ENCODE measurements at regions not wholly inside any gene's neighbourhood (a gene's known extent, or its start where the extent isn't known, plus 50 kb on each side); places are given as distances from the start of the nearest gene placed in this dataset.

DNA sequence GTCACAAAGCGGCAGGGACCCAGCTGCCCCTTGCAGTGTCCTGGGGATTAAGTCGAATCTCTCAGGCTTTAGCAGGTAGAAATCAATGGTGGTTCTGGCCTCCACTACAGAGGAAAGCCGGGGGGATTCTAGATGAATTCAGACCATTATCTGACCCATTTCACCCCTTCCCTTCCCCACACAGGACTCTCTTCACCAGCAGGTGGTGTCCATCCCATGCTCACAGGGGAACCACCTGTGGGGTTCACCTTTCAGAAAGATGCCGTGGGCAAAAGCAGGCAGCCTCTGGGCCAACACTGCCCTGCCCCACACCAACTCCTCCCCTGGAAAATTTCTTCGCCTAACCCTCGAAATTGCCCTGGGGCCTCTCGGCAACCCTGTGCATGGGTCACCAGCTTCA is 123.8 kb upstream of the GGTLC1 start:
- H3K4me1 Mint-ChIP-seq (ENCODE audit: low read depth, unreplicated experiment) = peaks cover 1% of the 10 kb centered on the region
- H3K4me3 Mint-ChIP-seq (ENCODE audit: unreplicated experiment) = no peak overlapping the region
- no peaks in the 10 kb centered on the region for H3K36me3 Mint-ChIP-seq (ENCODE audit: unreplicated experiment)
- H3K9me3 Mint-ChIP-seq (ENCODE audit: unreplicated experiment) = no peaks in the 10 kb centered on the region
- DNase-seq = no peak
- no peak for TF ChIP-seq CTCF (IDR thresholded peaks at IDR 0.05; ENCODE audit: partially characterized antibody, unreplicated experiment)
- peaks cover 1% of the 10 kb centered on the region for H3K27me3 Mint-ChIP-seq (ENCODE audit: unreplicated experiment)
- H3K27ac Mint-ChIP-seq (ENCODE audit: unreplicated experiment) = no peak overlapping the region

GRCh38 chr20:24111858-24112257 is 123.3 kb upstream of the GGTLC1 start:
- H3K27me3 Mint-ChIP-seq (ENCODE audit: unreplicated experiment) = peaks cover 1% of the 10 kb centered on the region
- H3K4me1 Mint-ChIP-seq (ENCODE audit: low read depth, unreplicated experiment) = peaks cover under 1% of the 10 kb centered on the region
- TF ChIP-seq CTCF (IDR thresholded peaks at IDR 0.05; ENCODE audit: partially characterized antibody, unreplicated experiment) = no peak
- no peak overlapping the region for H3K4me3 Mint-ChIP-seq (ENCODE audit: unreplicated experiment)
- no peak for DNase-seq
- H3K36me3 Mint-ChIP-seq (ENCODE audit: unreplicated experiment) = no peaks in the 10 kb centered on the region
- H3K9me3 Mint-ChIP-seq (ENCODE audit: unreplicated experiment) = no peaks in the 10 kb centered on the region
- no peak overlapping the region for H3K27ac Mint-ChIP-seq (ENCODE audit: unreplicated experiment)

GRCh38 chr20:24109537-24109936 is 121.0 kb upstream of the GGTLC1 start:
- TF ChIP-seq CTCF (IDR thresholded peaks at IDR 0.05; ENCODE audit: partially characterized antibody, unreplicated experiment) = no peak
- no peaks in the 10 kb centered on the region for H3K36me3 Mint-ChIP-seq (ENCODE audit: unreplicated experiment)
- H3K4me1 Mint-ChIP-seq (ENCODE audit: low read depth, unreplicated experiment) = no peaks in the 10 kb centered on the region
- no peak overlapping the region for H3K27ac Mint-ChIP-seq (ENCODE audit: unreplicated experiment)
- DNase-seq = no peak
- no peak overlapping the region for H3K4me3 Mint-ChIP-seq (ENCODE audit: unreplicated experiment)
- H3K9me3 Mint-ChIP-seq (ENCODE audit: unreplicated experiment) = peaks cover 3% of the 10 kb centered on the region
- H3K27me3 Mint-ChIP-seq (ENCODE audit: unreplicated experiment) = peaks cover 1% of the 10 kb centered on the region

GRCh38 chr20:24109008-24109407 is 120.4 kb upstream of the GGTLC1 start:
- peaks cover 1% of the 10 kb centered on the region for H3K27me3 Mint-ChIP-seq (ENCODE audit: unreplicated experiment)
- no peak for TF ChIP-seq CTCF (IDR thresholded peaks at IDR 0.05; ENCODE audit: partially characterized antibody, unreplicated experiment)
- DNase-seq = no peak
- H3K4me3 Mint-ChIP-seq (ENCODE audit: unreplicated experiment) = no peak overlapping the region
- H3K27ac Mint-ChIP-seq (ENCODE audit: unreplicated experiment) = no peak overlapping the region
- H3K4me1 Mint-ChIP-seq (ENCODE audit: low read depth, unreplicated experiment) = no peaks in the 10 kb centered on the region
- peaks cover 3% of the 10 kb centered on the region for H3K9me3 Mint-ChIP-seq (ENCODE audit: unreplicated experiment)
- H3K36me3 Mint-ChIP-seq (ENCODE audit: unreplicated experiment) = no peaks in the 10 kb centered on the region

GRCh38 chr20:24108581-24108980 is 120.0 kb upstream of the GGTLC1 start:
- no peak overlapping the region for H3K27ac Mint-ChIP-seq (ENCODE audit: unreplicated experiment)
- TF ChIP-seq CTCF (IDR thresholded peaks at IDR 0.05; ENCODE audit: partially characterized antibody, unreplicated experiment) = no peak
- peaks cover 3% of the 10 kb centered on the region for H3K9me3 Mint-ChIP-seq (ENCODE audit: unreplicated experiment)
- DNase-seq = no peak
- no peaks in the 10 kb centered on the region for H3K4me1 Mint-ChIP-seq (ENCODE audit: low read depth, unreplicated experiment)
- H3K27me3 Mint-ChIP-seq (ENCODE audit: unreplicated experiment) = peaks cover 1% of the 10 kb centered on the region
- H3K4me3 Mint-ChIP-seq (ENCODE audit: unreplicated experiment) = no peak overlapping the region
- H3K36me3 Mint-ChIP-seq (ENCODE audit: unreplicated experiment) = no peaks in the 10 kb centered on the region
